Mesothelial cell of epicardium (in vitro differentiated cells): ENCODE measurements at regions not wholly inside any gene's neighbourhood (a gene's known extent, or its start where the extent isn't known, plus 50 kb on each side); places are given as distances from the start of the nearest gene placed in this dataset.

Source experiments
- DNase-seq, 2 experiments: peaks; one replicate each; pipeline ENCODE4 v3.0.0; 2021; ENCODE audit warnings: low spot score in 2 of 2; ENCODE audit not compliant: unreplicated experiment in 2 of 2
- H3K27ac Mint-ChIP-seq: 2 replicates; pipeline ENCODE4 v1.8.0; 2021; ENCODE audit warnings: mixed read lengths
- H3K27me3 Mint-ChIP-seq: 2 replicates; pipeline ENCODE4 v1.8.0; 2021; ENCODE audit warnings: low read depth, mixed read lengths
- H3K36me3 Mint-ChIP-seq: 2 replicates; pipeline ENCODE4 v1.8.0; 2021; ENCODE audit warnings: mixed read lengths
- H3K4me1 Mint-ChIP-seq: 2 replicates; pipeline ENCODE4 v1.8.0; 2021; ENCODE audit warnings: mixed read lengths
- H3K4me3 Mint-ChIP-seq: 2 replicates; pipeline ENCODE4 v1.8.0; 2021; ENCODE audit warnings: mild to moderate bottlenecking, moderate library complexity, mixed read lengths
- H3K9me3 Mint-ChIP-seq: 2 replicates; pipeline ENCODE4 v1.8.0; 2021; ENCODE audit warnings: mixed read lengths
- CTCF ChIP-seq: fragments of 200-600 bp; sonication (generic); IDR thresholded peaks from one replicate; pipeline ENCODE4 v1.5.0; 2021; ENCODE audit warnings: antibody characterized with exemption; ENCODE audit not compliant: unreplicated experiment

- H3K36me3 Mint-ChIP-seq: peaks cover 2% of the 10 kb centered on the region
- H3K27ac Mint-ChIP-seq: no peak overlapping the region
- H3K27me3 Mint-ChIP-seq: peaks cover 36% of the 10 kb centered on the region
- no peak for DNase-seq
- no peak overlapping the region for H3K4me3 Mint-ChIP-seq
- peaks cover 9% of the 10 kb centered on the region for H3K9me3 Mint-ChIP-seq
- H3K4me1 Mint-ChIP-seq: no peaks in the 10 kb centered on the region
- no peak for TF ChIP-seq CTCF
Observed at GRCh38 chr15:57870667-57871066, 164.2 kb downstream of the POLR2M start.

- H3K4me1 Mint-ChIP-seq: no peaks in the 10 kb centered on the region
- H3K4me3 Mint-ChIP-seq: no peak overlapping the region
- peaks cover 30% of the 10 kb centered on the region for H3K27me3 Mint-ChIP-seq
- TF ChIP-seq CTCF: no peak
- DNase-seq: no peak
- peaks cover 23% of the 10 kb centered on the region for H3K9me3 Mint-ChIP-seq
- peaks cover 2% of the 10 kb centered on the region for H3K36me3 Mint-ChIP-seq
- no peak overlapping the region for H3K27ac Mint-ChIP-seq
Observed at GRCh38 chr15:57872281-57873030, 165.9 kb downstream of the POLR2M start.

GRCh38 chr15:57873564-57874209, 167.2 kb downstream of the POLR2M start:
- Mint-ChIP-seq H3K4me1 (no peaks in the 10 kb centered on the region), H3K27me3 (peaks cover 21% of the 10 kb centered on the region), H3K9me3 (peaks cover 26% of the 10 kb centered on the region), H3K4me3 (no peak overlapping the region), H3K27ac (no peak overlapping the region), H3K36me3 (peaks cover 2% of the 10 kb centered on the region)
- TF ChIP-seq CTCF: no peak
- no peak for DNase-seq

GRCh38 chr15:57875347-57875746, 168.8 kb downstream of the POLR2M start:
- Mint-ChIP-seq H3K4me3 (no peak overlapping the region), H3K27me3 (peaks cover 16% of the 10 kb centered on the region), H3K27ac (no peak overlapping the region), H3K36me3 (peaks cover 2% of the 10 kb centered on the region), H3K4me1 (no peaks in the 10 kb centered on the region), H3K9me3 (peaks cover 26% of the 10 kb centered on the region)
- no peak for TF ChIP-seq CTCF
- no peak for DNase-seq

- no peak overlapping the region for H3K27ac Mint-ChIP-seq
Observed at GRCh38 chr15:57878573-57878972, 172.1 kb downstream of the POLR2M start.

More at GRCh38 chr15:57878573-57878972, 172.1 kb downstream of the POLR2M start:
- Mint-ChIP-seq H3K9me3 (peaks cover 26% of the 10 kb centered on the region), H3K27me3 (peaks cover 5% of the 10 kb centered on the region), H3K36me3 (peaks cover 2% of the 10 kb centered on the region), H3K4me1 (no peaks in the 10 kb centered on the region), H3K4me3 (no peak overlapping the region)
- DNase-seq: no peak
- TF ChIP-seq CTCF: no peak
